SK-N-SH (cell line): ENCODE measurements at regions not wholly inside any gene's neighbourhood (a gene's known extent, or its start where the extent isn't known, plus 50 kb on each side); places are given as distances from the start of the nearest gene placed in this dataset.
A peak's percentile ranks its signal among the peaks of the same experiment; 100 is the strongest.

Source experiments
- CTCF ChIA-PET: fragments of 300-600, 350-600 bp; formaldehyde crosslinking; extraction: SDS; loops from one replicate; lab custom pipeline; 2021; lab: Yijun Ruan, JAX
- POLR2A ChIA-PET: fragments of 350-600 bp; sonication (Branson Sonifier 250); formaldehyde crosslinking; extraction: SDS; loops from one replicate; lab custom pipeline; 2020; ENCODE audit warnings: antibody characterized with exemption, inconsistent platforms; lab: Yijun Ruan, JAX
- DNase-seq: peaks from one replicate; pipeline ENCODE4 v3.0.0; 2012
- H2AFZ ChIP-seq: fragments of 200-600 bp; sonication (generic); 2 replicates; pipeline ENCODE4 v1.8.1; 2016; ENCODE audit warnings: antibody characterized with exemption, mild to moderate bottlenecking, low read depth
- H3F3A ChIP-seq: fragments of 200-600 bp; sonication (generic); replicated peaks from 2 replicates; pipeline ENCODE3; 2016; ENCODE audit warnings: antibody characterized with exemption, mild to moderate bottlenecking; ENCODE audit not compliant: insufficient read depth
- H3K27ac ChIP-seq, 2 experiments: fragments of 200-500 bp in 1 of 2; fragments of 200-600 bp in 1 of 2; sonication (Bioruptor generic) in 1 of 2; sonication (generic), shearing (Covaris generic) in 1 of 2; 2 replicates each; pipeline versions ENCODE4 v1.5.1 to v1.6.1; 2014 to 2016; ENCODE audit warnings: low read depth in 2 of 2, inconsistent platforms in 1 of 2, low read length in 1 of 2, mild to moderate bottlenecking in 1 of 2, mixed read lengths in 1 of 2
- H3K27me3 ChIP-seq: fragments of 200-600 bp; sonication (generic), shearing (Covaris generic); 2 replicates; pipeline ENCODE4 v1.6.1; 2016; ENCODE audit warnings: mixed run types; ENCODE audit not compliant: insufficient read depth
- H3K36me3 ChIP-seq, 2 experiments: fragments of 200-500 bp in 1 of 2; fragments of 200-600 bp in 1 of 2; sonication (Bioruptor generic) in 1 of 2; sonication (generic) in 1 of 2; replicated peaks in 1 of 2; 2 replicates each; pipeline versions ENCODE3 to v1.5.1; 2014 to 2016; ENCODE audit warnings: low read length in 1 of 2, mild to moderate bottlenecking in 1 of 2; ENCODE audit not compliant: insufficient read depth in 2 of 2, control insufficient read depth in 1 of 2
- H3K4me1 ChIP-seq, 2 experiments: fragments of 200-500 bp in 1 of 2; fragments of 200-600 bp in 1 of 2; sonication (Bioruptor generic) in 1 of 2; sonication (generic), shearing (Covaris generic) in 1 of 2; 2 replicates each; pipeline versions ENCODE4 v1.5.1 to v1.6.1; 2014 to 2016; ENCODE audit warnings: low read depth in 1 of 2, low read length in 1 of 2, mixed run types in 1 of 2; ENCODE audit not compliant: insufficient read depth in 2 of 2, control insufficient read depth in 1 of 2
- H3K4me2 ChIP-seq: fragments of 200-600 bp; sonication (generic), shearing (Covaris generic); 2 replicates; pipeline ENCODE4 v1.6.1; 2017; ENCODE audit warnings: mixed run types
- H3K4me3 ChIP-seq, 2 experiments: fragments of 200-500 bp in 1 of 2; fragments of 200-600 bp in 1 of 2; sonication (Bioruptor generic) in 1 of 2; sonication (generic), shearing (Covaris generic) in 1 of 2; 2 replicates each; pipeline versions ENCODE4 v1.5.1 to v1.8.1; 2014 to 2016; ENCODE audit warnings: low read depth in 2 of 2, inconsistent platforms in 1 of 2, low read length in 1 of 2, mild to moderate bottlenecking in 1 of 2, mixed read lengths in 1 of 2, moderate library complexity in 1 of 2
- H3K79me2 ChIP-seq: fragments of 200-600 bp; sonication (generic); 2 replicates; pipeline ENCODE4 v1.8.1; 2017; ENCODE audit warnings: mild to moderate bottlenecking; ENCODE audit not compliant: insufficient read depth
- H3K9ac ChIP-seq: fragments of 200-600 bp; sonication (generic); 2 replicates; pipeline ENCODE4 v1.6.1; 2017; ENCODE audit warnings: mixed run types
- H3K9me2 ChIP-seq: fragments of 200-600 bp; sonication (generic); 2 replicates; pipeline ENCODE4 v1.6.1; 2017; ENCODE audit warnings: mixed run types
- H3K9me3 ChIP-seq: fragments of 200-600 bp; sonication (generic); 2 replicates; pipeline ENCODE4 v1.6.1; 2017; ENCODE audit warnings: mixed run types, mild to moderate bottlenecking, moderate library complexity
- H4K20me1 ChIP-seq: fragments of 200-600 bp; sonication (generic); 2 replicates; pipeline ENCODE4 v1.6.1; 2017; ENCODE audit warnings: mild to moderate bottlenecking, mixed run types; ENCODE audit not compliant: insufficient read depth
- FOXM1 ChIP-seq: IDR thresholded peaks from 2 replicates; pipeline ENCODE4 v1.4.0; 2012; ENCODE audit warnings: low read depth, mild to moderate bottlenecking
- IRF3 ChIP-seq: fragments of 150-350 bp; IDR thresholded peaks from 2 replicates; pipeline ENCODE4 v1.6.1; 2016; ENCODE audit warnings: mild to moderate bottlenecking, low read depth, low read length
- MAX ChIP-seq: IDR thresholded peaks from 2 replicates; pipeline ENCODE4 v1.4.0; 2012; ENCODE audit warnings: low read depth
- NFIC ChIP-seq: IDR thresholded peaks from 2 replicates; pipeline ENCODE4 v1.4.0; 2012; ENCODE audit warnings: borderline replicate concordance
- REST ChIP-seq: IDR thresholded peaks from 2 replicates; pipeline ENCODE4 v1.6.1; 2012; ENCODE audit warnings: mild to moderate bottlenecking, low read depth, low read length, moderate library complexity
- SIN3A ChIP-seq: IDR thresholded peaks from 2 replicates; pipeline ENCODE4 v1.6.1; 2012; ENCODE audit warnings: low read depth, mild to moderate bottlenecking, low read length, moderate library complexity, borderline replicate concordance
- WGBS: methylation state at CpG from one replicate; pipeline ENCODE4 v1.1.6; 2017; ENCODE audit warnings: low lambda C conversion rate; 5-methylcytosine and 5-hydroxymethylcytosine counted together
- TF ChIP-seq, protein P1 (sequence below): IDR thresholded peaks from 2 replicates; pipeline ENCODE4; 2012

DNA sequence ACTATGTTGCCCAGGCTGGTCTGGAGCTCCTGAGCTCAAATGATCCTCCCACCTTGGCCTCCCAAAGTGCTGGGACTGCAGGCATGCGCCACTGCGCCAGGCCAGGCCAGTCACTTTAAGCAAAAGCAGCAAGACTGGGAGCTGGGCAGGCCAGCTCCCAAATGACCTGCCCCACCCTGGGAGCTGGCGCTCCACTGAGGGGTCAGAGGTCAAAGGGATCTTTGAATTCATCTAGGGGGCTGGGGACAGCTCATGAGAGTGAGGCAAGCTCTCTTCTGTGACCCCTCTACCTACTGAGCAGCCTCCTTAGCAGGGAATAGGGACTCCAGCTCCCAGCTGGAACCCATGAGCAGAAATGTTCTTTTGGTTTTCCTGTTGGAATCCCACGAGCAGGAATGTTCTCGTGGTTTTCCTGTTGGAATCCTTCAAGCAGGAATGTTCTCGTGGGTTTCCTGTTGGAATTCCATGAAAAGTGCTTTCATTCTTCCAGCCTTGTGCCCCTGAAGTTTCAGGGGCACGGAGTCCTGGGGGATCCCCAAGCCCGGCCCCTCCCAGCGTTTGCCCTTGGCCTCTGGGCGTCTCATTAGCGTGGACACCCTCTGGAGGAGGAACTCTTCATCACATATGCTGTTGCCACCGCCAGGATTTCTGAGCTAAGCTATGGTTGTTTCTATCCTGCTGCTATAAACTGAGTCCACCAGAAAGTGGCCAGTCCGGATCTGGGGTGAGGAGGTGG is 162.0 kb upstream of the HAAO start (continued):
- peak; percentile 32; the same call in 1 of the 2 replicates for TF ChIP-seq NFIC
- peak; percentile 81 for TF ChIP-seq REST
- TF ChIP-seq IRF3, result no peak

GRCh38 chr2:42953216-42953615 is 160.8 kb upstream of the HAAO start:
- Histone ChIP-seq H3K4me2 (no peak overlapping the region), H2AFZ (no peak overlapping the region), H3K9me2 (no peaks in the 10 kb centered on the region), H4K20me1 (no peaks in the 10 kb centered on the region), H3K27me3 (no peaks in the 10 kb centered on the region), H3K79me2 (no peaks in the 10 kb centered on the region), H3K9me3 (no peaks in the 10 kb centered on the region), H3F3A (peaks cover 9% of the 10 kb centered on the region), H3K27ac (no peak overlapping the region), H3K36me3 (no peaks in the 10 kb centered on the region), H3K4me3 (no peak overlapping the region), H3K9ac (no peak overlapping the region), H3K4me1 (peaks cover 0 to 18% of the 10 kb centered on the region in 2 experiments; a peak in 2 of 4 replicates)
- ChIA-PET POLR2A (no interaction called here), CTCF (interaction anchor here (1.0 to 1.9 kb wide), 2 partner anchors 22 to 623 kb away, joined by 3 to 5 read pairs; no protein-coding TSS in a partner anchor)
- TF ChIP-seq MAX, result no peak
- TF ChIP-seq, protein P1, sequence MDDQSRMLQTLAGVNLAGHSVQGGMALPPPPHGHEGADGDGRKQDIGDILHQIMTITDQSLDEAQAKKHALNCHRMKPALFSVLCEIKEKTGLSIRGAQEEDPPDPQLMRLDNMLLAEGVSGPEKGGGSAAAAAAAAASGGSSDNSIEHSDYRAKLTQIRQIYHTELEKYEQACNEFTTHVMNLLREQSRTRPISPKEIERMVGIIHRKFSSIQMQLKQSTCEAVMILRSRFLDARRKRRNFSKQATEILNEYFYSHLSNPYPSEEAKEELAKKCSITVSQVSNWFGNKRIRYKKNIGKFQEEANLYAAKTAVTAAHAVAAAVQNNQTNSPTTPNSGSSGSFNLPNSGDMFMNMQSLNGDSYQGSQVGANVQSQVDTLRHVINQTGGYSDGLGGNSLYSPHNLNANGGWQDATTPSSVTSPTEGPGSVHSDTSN, result no peak
- no peak for TF ChIP-seq SIN3A
- no peak for TF ChIP-seq REST
- TF ChIP-seq FOXM1, result no peak
- DNase-seq, result no peak
- 92% methylated on average over 4 of the region's 7 CpGs for WGBS
